ENCODE measurements at regions not wholly inside any gene's neighbourhood (a gene's known extent, or its start where the extent isn't known, plus 50 kb on each side); places are given as distances from the start of the nearest gene placed in this dataset.

- TF ChIP-seq REST (IDR thresholded peaks at IDR 0.05; ENCODE audit: low read depth): no peak
- TF ChIP-seq FOXM1 (IDR thresholded peaks at IDR 0.05; ENCODE audit: borderline replicate concordance, low read depth): no peak
- no peak for TF ChIP-seq YY1 (IDR thresholded peaks at IDR 0.05; ENCODE audit: low read depth)
- no peak for TF ChIP-seq CREB1 (IDR thresholded peaks at IDR 0.05; ENCODE audit: low read depth)
- TF ChIP-seq TEAD4 (IDR thresholded peaks at IDR 0.05): no peak
- TF ChIP-seq MAX (IDR thresholded peaks at IDR 0.05): no peak
- no peak for TF ChIP-seq TCF12 (IDR thresholded peaks at IDR 0.05; ENCODE audit: low read depth)
Measured at GRCh38 chr2:175234650-175235049, 53.1 kb upstream of the ATP5MC3 start.
